GM23338 (cell line): ENCODE measurements at regions not wholly inside any gene's neighbourhood (a gene's known extent, or its start where the extent isn't known, plus 50 kb on each side); places are given as distances from the start of the nearest gene placed in this dataset.

Experiments used
- ATAC-seq: fragments of 200-7000 bp; cut with Tn5 transposase; 3 replicates; pipeline ENCODE4 v1.9.1; 2020
- DNase-seq: peaks from one replicate; pipeline ENCODE4 v3.0.0-alpha.2; 2015; ENCODE audit warnings: low spot score
- H2AFZ ChIP-seq: fragments of 200-600 bp; sonication (generic); 2 replicates; pipeline ENCODE4 v1.8.0; 2016; ENCODE audit warnings: antibody characterized with exemption, mild to moderate bottlenecking, moderate library complexity
- H3F3A ChIP-seq: fragments of 200-600 bp; sonication (generic); replicated peaks from 2 replicates; pipeline ENCODE4 v1.8.0; 2017; ENCODE audit warnings: antibody characterized with exemption, mixed run types, low read depth
- H3K27ac ChIP-seq: fragments of 200-600 bp; sonication (generic); 2 replicates; pipeline ENCODE4 v1.6.1; 2016; ENCODE audit warnings: low read depth
- H3K27me3 ChIP-seq: fragments of 200-600 bp; sonication (generic); 2 replicates; pipeline ENCODE4 v1.8.0; 2016; ENCODE audit warnings: mild to moderate bottlenecking, mixed run types, moderate library complexity; ENCODE audit not compliant: insufficient read depth
- H3K36me3 ChIP-seq: fragments of 200-600 bp; sonication (generic); 2 replicates; pipeline ENCODE4 v1.8.0; 2016; ENCODE audit warnings: mild to moderate bottlenecking; ENCODE audit not compliant: insufficient read depth
- H3K4me1 ChIP-seq: fragments of 200-600 bp; sonication (generic); 2 replicates; pipeline ENCODE4 v1.8.0; 2016; ENCODE audit warnings: mild to moderate bottlenecking, moderate library complexity; ENCODE audit not compliant: insufficient read depth
- H3K4me2 ChIP-seq: fragments of 200-600 bp; sonication (generic); 2 replicates; pipeline ENCODE4 v1.7.1; 2017; ENCODE audit warnings: mixed run types
- H3K4me3 ChIP-seq: fragments of 200-600 bp; sonication (generic); 2 replicates; pipeline ENCODE4 v1.6.1; 2016; ENCODE audit warnings: mixed run types
- H3K79me2 ChIP-seq: fragments of 200-600 bp; sonication (generic); replicated peaks from 2 replicates; pipeline ENCODE4 v1.8.0; 2017; ENCODE audit warnings: mild to moderate bottlenecking; ENCODE audit not compliant: insufficient read depth
- H3K9me2 ChIP-seq: fragments of 200-600 bp; sonication (generic); 2 replicates; pipeline ENCODE4 v1.8.0; 2017; ENCODE audit not compliant: insufficient read depth
- H4K20me1 ChIP-seq: fragments of 200-600 bp; sonication (generic); replicated peaks from 2 replicates; pipeline ENCODE4 v1.8.0; 2017; ENCODE audit warnings: mild to moderate bottlenecking; ENCODE audit not compliant: insufficient read depth
- H3K27ac Mint-ChIP-seq: 2 replicates; pipeline ENCODE4 v1.8.0; 2020; ENCODE audit warnings: inconsistent platforms, mild to moderate bottlenecking, moderate library complexity, mixed read lengths
- H3K27me3 Mint-ChIP-seq: 3 replicates; pipeline ENCODE4 v1.8.0; 2022; ENCODE audit warnings: low read depth, mild to moderate bottlenecking, moderate library complexity, mixed read lengths, inconsistent platforms; ENCODE audit not compliant: insufficient read depth, poor library complexity
- H3K36me3 Mint-ChIP-seq: 3 replicates; pipeline ENCODE4 v1.8.0; 2021; ENCODE audit warnings: low read depth, mild to moderate bottlenecking, inconsistent platforms, moderate library complexity, mixed read lengths
- H3K4me1 Mint-ChIP-seq: 3 replicates; pipeline ENCODE4 v1.8.0; 2020; ENCODE audit warnings: mild to moderate bottlenecking, inconsistent platforms, mixed read lengths
- H3K4me3 Mint-ChIP-seq: 3 replicates; pipeline ENCODE4 v1.8.0; 2021; ENCODE audit warnings: moderate library complexity, mild to moderate bottlenecking, inconsistent platforms, mixed read lengths
- H3K9me3 Mint-ChIP-seq: 3 replicates; pipeline ENCODE4 v1.8.0; 2020; ENCODE audit warnings: moderate library complexity, mild to moderate bottlenecking, inconsistent platforms, mixed read lengths
- CREB1 ChIP-seq: fragments of 250-450 bp; sonication (Bioruptor Pico); IDR thresholded peaks from 2 replicates; pipeline ENCODE4 v1.5.0; 2020; ENCODE audit warnings: low read depth, mild to moderate bottlenecking, moderate library complexity
- CTCF ChIP-seq, 2 experiments: fragments of 200-600 bp in 1 of 2; sonication (generic) in 1 of 2; conservative IDR thresholded peaks; 2 replicates each; pipeline versions ENCODE4 v1.5.1 to v1.6.1; 2016 to 2017; ENCODE audit warnings: antibody characterized with exemption in 2 of 2, low read depth in 2 of 2, mild to moderate bottlenecking in 2 of 2, moderate library complexity in 1 of 2
- EZH2 ChIP-seq: fragments of 200-600 bp; sonication (generic); IDR thresholded peaks from one replicate; pipeline ENCODE4 v1.8.0; 2017; ENCODE audit warnings: antibody characterized with exemption, mild to moderate bottlenecking, low read depth; ENCODE audit not compliant: unreplicated experiment
- EZH2phosphoT487 ChIP-seq: fragments of 200-600 bp; sonication (generic); IDR thresholded peaks from one replicate; pipeline ENCODE4 v1.8.1; 2018; ENCODE audit warnings: antibody characterized with exemption; ENCODE audit not compliant: unreplicated experiment
- NANOG ChIP-seq: IDR thresholded peaks from 2 replicates; pipeline ENCODE4 v1.6.1; 2016; ENCODE audit warnings: antibody characterized with exemption, borderline replicate concordance
- POLR2AphosphoS5 ChIP-seq: IDR thresholded peaks from 2 replicates; pipeline ENCODE4 v1.6.1; 2016; ENCODE audit warnings: antibody characterized with exemption, low read depth
- REST ChIP-seq: IDR thresholded peaks from one replicate; pipeline ENCODE4 v1.6.1; 2018; ENCODE audit warnings: antibody characterized with exemption; ENCODE audit not compliant: unreplicated experiment
- STAT1 ChIP-seq: IDR thresholded peaks from one replicate; pipeline ENCODE4 v1.6.1; 2016; ENCODE audit warnings: antibody characterized with exemption; ENCODE audit not compliant: unreplicated experiment
- ZNF114 ChIP-seq: fragments of 250-450 bp; sonication (Bioruptor Pico); IDR thresholded peaks from 2 replicates; pipeline ENCODE4 v1.5.0; 2020; ENCODE audit warnings: mild to moderate bottlenecking, moderate library complexity
- ZNF462 ChIP-seq: fragments of 250-450 bp; sonication (Bioruptor Pico); IDR thresholded peaks from 2 replicates; pipeline ENCODE4 v1.5.0; 2020; ENCODE audit warnings: mild to moderate bottlenecking, moderate library complexity

GRCh38 chr4:167595898-167596297, 361.6 kb upstream of the SPOCK3 start (continued):
- TF ChIP-seq REST, result no peak
- no peak for TF ChIP-seq EZH2phosphoT487
- no peak for TF ChIP-seq CREB1
- no peak for TF ChIP-seq STAT1

GRCh38 chr4:167602157-167602556, 367.9 kb upstream of the SPOCK3 start:
- H3K27me3 Mint-ChIP-seq, result no peaks in the 10 kb centered on the region
- Histone ChIP-seq H3K27ac (no peak overlapping the region), H3K4me3 (no peak overlapping the region), H3K36me3 (no peaks in the 10 kb centered on the region), H3F3A (no peaks in the 10 kb centered on the region), H3K4me1 (no peaks in the 10 kb centered on the region), H3K9me2 (no peaks in the 10 kb centered on the region), H2AFZ (peak overlapping the region; percentile 2; the same call in 1 of the 2 replicates), H4K20me1 (no peaks in the 10 kb centered on the region), H3K27me3 (no peaks in the 10 kb centered on the region), H3K4me2 (no peak overlapping the region), H3K79me2 (no peaks in the 10 kb centered on the region)
- H3K27ac Mint-ChIP-seq, result no peak overlapping the region; the same call in 1 of the 2 replicates
- no peaks in the 10 kb centered on the region for H3K4me1 Mint-ChIP-seq
- H3K9me3 Mint-ChIP-seq, result no peaks in the 10 kb centered on the region
- H3K36me3 Mint-ChIP-seq, result no peaks in the 10 kb centered on the region
- ATAC-seq (no peak), DNase-seq (no peak)
- H3K4me3 Mint-ChIP-seq, result no peak overlapping the region
- no peak for TF ChIP-seq STAT1
- no peak for TF ChIP-seq NANOG
- TF ChIP-seq POLR2AphosphoS5, result no peak
- TF ChIP-seq ZNF462, result no peak
- TF ChIP-seq EZH2, result no peak
- TF ChIP-seq CREB1, result no peak
- TF ChIP-seq CTCF (conservative IDR thresholded peaks at IDR 0.05; ENCODE audit: low read depth in 2 of 2), result no peak
- no peak for TF ChIP-seq REST
- TF ChIP-seq ZNF114 (CRISPR knock-in tag), result no peak
